Ovary (tissue), 3 donors: ENCODE measurements at regions not wholly inside any gene's neighbourhood (a gene's known extent, or its start where the extent isn't known, plus 50 kb on each side); places are given as distances from the start of the nearest gene placed in this dataset.

Experiments used
- EP300 ChIP-seq: sonication (generic); formaldehyde crosslinking; IDR thresholded peaks from one replicate; pipeline ENCODE4 v1.6.1; 2017; ENCODE audit warnings: antibody characterized with exemption
- TF ChIP-seq, protein P1 (sequence below), 3 donors: fragments of 450-650 bp in 2 of 3; fragments of 200-600 bp in 1 of 3; IDR thresholded peaks; one replicate each; pipeline versions ENCODE4 v1.5.1 to v1.8.0; 2016 to 2022; ENCODE audit warnings: antibody characterized with exemption in 3 of 3, mild to moderate bottlenecking in 1 of 3
- donor health status: DM: no; HTN: no; CAD: no.

DNA sequence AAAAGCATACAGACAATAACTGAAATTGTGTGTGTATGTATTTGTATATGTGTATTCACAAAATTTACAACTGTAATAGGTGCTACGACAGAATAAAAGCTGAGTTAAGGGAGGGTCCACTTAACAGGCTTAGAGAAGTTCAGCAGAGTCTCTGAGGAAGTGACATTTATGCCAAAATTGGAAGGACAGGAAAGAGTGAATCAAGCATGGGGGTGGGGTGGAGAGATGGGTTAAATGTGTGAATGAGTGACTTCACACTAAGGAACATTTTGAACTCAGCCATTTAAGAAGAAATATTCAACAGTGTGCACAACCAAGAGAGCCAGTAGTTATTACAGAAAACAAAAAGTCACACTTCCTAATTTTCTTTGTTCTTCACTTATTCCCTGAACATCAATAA, 53.8 kb upstream of the RGS1 start:
- TF ChIP-seq EP300, result no peak
- TF ChIP-seq, protein P1, sequence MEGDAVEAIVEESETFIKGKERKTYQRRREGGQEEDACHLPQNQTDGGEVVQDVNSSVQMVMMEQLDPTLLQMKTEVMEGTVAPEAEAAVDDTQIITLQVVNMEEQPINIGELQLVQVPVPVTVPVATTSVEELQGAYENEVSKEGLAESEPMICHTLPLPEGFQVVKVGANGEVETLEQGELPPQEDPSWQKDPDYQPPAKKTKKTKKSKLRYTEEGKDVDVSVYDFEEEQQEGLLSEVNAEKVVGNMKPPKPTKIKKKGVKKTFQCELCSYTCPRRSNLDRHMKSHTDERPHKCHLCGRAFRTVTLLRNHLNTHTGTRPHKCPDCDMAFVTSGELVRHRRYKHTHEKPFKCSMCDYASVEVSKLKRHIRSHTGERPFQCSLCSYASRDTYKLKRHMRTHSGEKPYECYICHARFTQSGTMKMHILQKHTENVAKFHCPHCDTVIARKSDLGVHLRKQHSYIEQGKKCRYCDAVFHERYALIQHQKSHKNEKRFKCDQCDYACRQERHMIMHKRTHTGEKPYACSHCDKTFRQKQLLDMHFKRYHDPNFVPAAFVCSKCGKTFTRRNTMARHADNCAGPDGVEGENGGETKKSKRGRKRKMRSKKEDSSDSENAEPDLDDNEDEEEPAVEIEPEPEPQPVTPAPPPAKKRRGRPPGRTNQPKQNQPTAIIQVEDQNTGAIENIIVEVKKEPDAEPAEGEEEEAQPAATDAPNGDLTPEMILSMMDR (IDR thresholded peaks at IDR 0.05), result no peak
